BLaER1 treated with 17β-estradiol and CSF1 and Interleukin-3, amounts not matched to agents 10 nM and 100 nM (cell line): ENCODE measurements at regions not wholly inside any gene's neighbourhood (a gene's known extent, or its start where the extent isn't known, plus 50 kb on each side); places are given as distances from the start of the nearest gene placed in this dataset.

Experiments used
- H3K27ac ChIP-seq, 11 experiments: shearing (Covaris generic); formaldehyde crosslinking; 2 replicates each; pipeline ENCODE4 v1.8.1; 2022
- H3K27me3 ChIP-seq, 11 experiments: shearing (Covaris generic); formaldehyde crosslinking; 2 replicates each; pipeline ENCODE4 v1.8.1; 2022
- H3K36me3 ChIP-seq, 11 experiments: shearing (Covaris generic); formaldehyde crosslinking; 2 replicates each; pipeline ENCODE4 v1.8.1; 2022
- H3K4me1 ChIP-seq, 10 experiments: shearing (Covaris generic); formaldehyde crosslinking; 2 replicates each; pipeline ENCODE4 v1.8.1; 2022
- H3K4me2 ChIP-seq, 11 experiments: shearing (Covaris generic); formaldehyde crosslinking; 2 replicates each; pipeline ENCODE4 v1.8.1; 2022
- H3K4me3 ChIP-seq, 10 experiments: shearing (Covaris generic); formaldehyde crosslinking; 2 replicates each; pipeline ENCODE4 v1.8.1; 2022
- H3K9ac ChIP-seq, 11 experiments: shearing (Covaris generic); formaldehyde crosslinking; 2 replicates each; pipeline ENCODE4 v1.8.1; 2022
- H3K9me3 ChIP-seq, 11 experiments: shearing (Covaris generic); formaldehyde crosslinking; replicated peaks in 1 of 11; 2 replicates each; pipeline ENCODE4 v1.8.1; 2022
- H4K20me1 ChIP-seq, 11 experiments: shearing (Covaris generic); formaldehyde crosslinking; 2 replicates each; pipeline ENCODE4 v1.8.1; 2022
- Cebpa-rat ChIP-seq, 11 experiments: shearing (Covaris generic); IDR thresholded peaks; 2 replicates each; pipeline ENCODE4 v1.8.1; 2022

DNA sequence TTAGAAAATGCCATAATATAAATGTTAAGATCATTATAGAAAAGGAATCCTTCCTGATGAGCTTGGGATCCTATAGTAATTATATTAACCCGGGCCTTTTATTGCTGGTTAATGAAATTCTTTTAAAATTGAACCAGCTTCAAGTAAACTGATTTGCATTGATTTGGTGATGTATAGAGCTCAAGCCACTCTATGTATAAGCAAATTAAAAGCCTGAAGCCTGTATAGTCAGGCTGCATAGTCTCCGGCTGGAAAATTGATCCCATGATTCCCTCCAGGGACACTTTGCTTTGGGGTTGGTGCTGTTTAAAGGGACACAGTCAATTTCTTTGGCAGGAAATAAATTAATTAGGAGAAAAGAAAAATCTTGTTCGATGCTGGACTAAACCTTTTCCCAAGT, 199.1 kb downstream of the HERPUD2 start:
- H3K27me3 ChIP-seq = no peaks in the 10 kb centered on the region
- no peak overlapping the region for H3K4me3 ChIP-seq
- no peaks in the 10 kb centered on the region for H4K20me1 ChIP-seq
- no peaks in the 10 kb centered on the region for H3K36me3 ChIP-seq
- no peak overlapping the region for H3K9ac ChIP-seq
- H3K9me3 ChIP-seq = peaks cover 0 to 13% (median 0%) of the 10 kb centered on the region in 11 experiments; a peak in 1 of 22 replicates
- no peak for TF ChIP-seq Cebpa-rat (IDR thresholded peaks at IDR 0.05)
- H3K4me2 ChIP-seq = peak overlapping the region; percentile 27 to 71 (median 52); a peak in 16 of 22 replicates
- H3K4me1 ChIP-seq = peaks cover 19 to 49% (median 30%) of the 10 kb centered on the region in 10 experiments
- H3K27ac ChIP-seq = no peak overlapping the region

DNA sequence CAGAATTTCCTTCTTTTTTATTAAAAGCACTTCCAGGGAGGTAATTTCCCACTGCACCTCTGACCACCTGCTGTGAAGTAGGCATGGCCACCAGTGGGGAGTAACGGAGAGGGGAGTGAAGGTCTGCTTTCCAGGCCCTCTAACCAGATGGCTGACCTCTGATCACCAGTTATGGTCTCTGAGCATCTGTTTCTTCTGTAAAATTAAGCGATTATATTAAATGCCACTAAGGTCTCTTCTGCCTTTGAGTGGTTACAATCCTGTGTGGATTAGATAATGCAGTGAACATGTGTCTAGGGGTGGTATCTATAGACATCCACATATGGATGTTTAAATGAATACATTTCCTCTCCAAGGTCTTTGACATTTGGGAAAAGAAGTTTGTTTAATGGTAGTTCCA, 199.6 kb downstream of the HERPUD2 start:
- Histone ChIP-seq H3K4me1 (peaks cover 19 to 48% (median 30%) of the 10 kb centered on the region in 10 experiments), H4K20me1 (no peaks in the 10 kb centered on the region), H3K27me3 (no peaks in the 10 kb centered on the region), H3K9ac (no peak overlapping the region), H3K36me3 (no peaks in the 10 kb centered on the region), H3K9me3 (peaks cover 0 to 13% (median 0%) of the 10 kb centered on the region in 11 experiments; a peak in 1 of 22 replicates), H3K4me3 (no peak overlapping the region), H3K4me2 (no peak overlapping the region), H3K27ac (no peak overlapping the region)
- no peak for TF ChIP-seq Cebpa-rat (IDR thresholded peaks at IDR 0.05)

DNA sequence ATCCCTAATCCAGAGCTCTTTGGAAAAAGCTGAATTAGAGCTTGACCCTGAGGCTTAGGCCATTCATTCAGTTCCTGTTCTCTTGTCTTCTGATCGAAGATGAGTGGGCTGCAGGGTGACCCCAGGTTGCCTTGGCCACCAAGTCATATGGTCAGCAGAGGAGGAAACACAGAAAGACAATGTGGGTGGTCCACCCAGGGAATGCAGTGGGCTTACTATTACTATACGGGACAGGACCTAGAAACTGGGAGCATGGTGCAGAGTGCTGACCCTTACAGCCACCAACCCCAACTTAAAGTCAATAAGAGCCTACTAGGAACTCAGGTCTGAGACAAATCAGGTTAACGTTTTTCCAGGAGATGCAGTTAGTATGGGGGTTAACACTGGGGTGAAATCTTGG, 200.5 kb downstream of the HERPUD2 start:
- peaks cover 0 to 13% (median 0%) of the 10 kb centered on the region in 11 experiments; a peak in 1 of 22 replicates for H3K9me3 ChIP-seq
- H3K36me3 ChIP-seq = no peaks in the 10 kb centered on the region
- H3K9ac ChIP-seq = no peak overlapping the region
- no peak for TF ChIP-seq Cebpa-rat (IDR thresholded peaks at IDR 0.05)
- H3K4me1 ChIP-seq = peaks cover 19 to 38% (median 30%) of the 10 kb centered on the region in 10 experiments
- no peaks in the 10 kb centered on the region for H3K27me3 ChIP-seq
- H3K4me2 ChIP-seq = no peak overlapping the region
- no peaks in the 10 kb centered on the region for H4K20me1 ChIP-seq
- no peak overlapping the region for H3K4me3 ChIP-seq
- H3K27ac ChIP-seq = no peak overlapping the region

DNA sequence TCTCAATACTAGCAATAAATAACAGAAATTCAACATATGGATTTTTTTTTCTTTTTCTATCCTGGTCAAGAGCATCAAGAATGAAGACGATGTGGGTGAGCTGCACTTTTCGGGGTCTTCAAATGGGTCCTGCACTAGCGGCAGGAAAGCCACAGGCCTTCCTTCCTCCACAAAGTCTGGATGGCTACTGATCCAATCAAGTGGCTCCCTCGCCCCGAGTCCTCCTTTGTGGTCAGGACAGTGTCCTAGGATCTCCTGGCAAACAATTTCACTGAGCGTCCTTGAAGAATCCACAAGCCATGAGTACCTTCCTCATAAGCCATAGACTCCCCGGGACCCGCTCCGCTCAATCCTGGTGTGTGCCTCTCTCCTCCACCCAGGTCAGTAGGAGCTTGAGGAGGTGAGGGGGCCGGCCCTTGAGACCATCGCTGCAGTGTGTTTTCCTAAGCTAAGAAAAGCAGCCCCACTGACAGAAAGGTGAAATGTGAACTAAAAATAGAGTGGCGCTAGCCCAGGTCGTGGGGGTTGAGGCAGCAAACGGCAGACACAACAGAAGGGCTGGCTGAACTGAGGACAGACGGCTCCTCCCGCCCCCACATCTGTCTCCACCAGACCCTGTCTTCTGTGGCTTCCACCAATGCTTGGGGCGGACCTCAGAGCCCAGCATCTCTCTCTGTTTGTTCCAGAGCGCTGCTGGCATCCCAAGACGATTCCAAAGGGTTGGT, 202.3 kb downstream of the HERPUD2 start:
- H3K4me1 ChIP-seq = peaks cover 16 to 20% (median 18%) of the 10 kb centered on the region in 10 experiments
- H4K20me1 ChIP-seq = no peaks in the 10 kb centered on the region
- no peak overlapping the region for H3K27ac ChIP-seq
- no peak for TF ChIP-seq Cebpa-rat (IDR thresholded peaks at IDR 0.05)
- H3K9me3 ChIP-seq = peaks cover 0 to 10% (median 0%) of the 10 kb centered on the region in 11 experiments; a peak in 1 of 22 replicates
- no peak overlapping the region for H3K9ac ChIP-seq
- no peaks in the 10 kb centered on the region for H3K36me3 ChIP-seq
- no peaks in the 10 kb centered on the region for H3K27me3 ChIP-seq
- no peak overlapping the region for H3K4me3 ChIP-seq
- no peak overlapping the region for H3K4me2 ChIP-seq

DNA sequence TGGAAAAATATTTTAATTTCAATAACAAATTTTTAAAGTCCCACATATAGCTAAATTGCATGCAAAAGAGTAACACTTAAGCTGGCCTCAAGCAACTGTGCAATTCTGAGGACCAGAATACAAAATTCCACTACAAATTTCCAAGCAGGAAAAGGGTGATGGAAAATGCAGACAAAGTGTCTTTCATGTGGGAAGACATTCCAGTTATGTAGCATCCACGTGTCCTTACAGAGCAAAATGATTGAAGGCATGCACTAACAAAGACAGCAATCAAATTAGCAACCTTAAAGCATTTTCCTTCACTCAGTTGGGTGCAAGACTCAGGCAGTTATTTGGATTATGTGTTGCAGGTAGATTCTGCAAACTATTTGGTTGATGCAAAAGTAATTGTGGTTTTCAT, 203.7 kb downstream of the HERPUD2 start:
- Histone ChIP-seq H3K4me2 (no peak overlapping the region), H3K27me3 (no peaks in the 10 kb centered on the region), H3K4me3 (no peak overlapping the region), H3K9ac (no peak overlapping the region), H3K36me3 (no peaks in the 10 kb centered on the region), H3K4me1 (peaks cover 2 to 6% (median 4%) of the 10 kb centered on the region in 10 experiments; a peak in 19 of 20 replicates), H3K9me3 (0 out of 22 replicates have a peak, but pooled peaks cover 0 to 3% (median 0%) of the 10 kb centered on the region in 11 experiments), H4K20me1 (no peaks in the 10 kb centered on the region), H3K27ac (no peak overlapping the region)
- TF ChIP-seq Cebpa-rat (IDR thresholded peaks at IDR 0.05) = no peak

DNA sequence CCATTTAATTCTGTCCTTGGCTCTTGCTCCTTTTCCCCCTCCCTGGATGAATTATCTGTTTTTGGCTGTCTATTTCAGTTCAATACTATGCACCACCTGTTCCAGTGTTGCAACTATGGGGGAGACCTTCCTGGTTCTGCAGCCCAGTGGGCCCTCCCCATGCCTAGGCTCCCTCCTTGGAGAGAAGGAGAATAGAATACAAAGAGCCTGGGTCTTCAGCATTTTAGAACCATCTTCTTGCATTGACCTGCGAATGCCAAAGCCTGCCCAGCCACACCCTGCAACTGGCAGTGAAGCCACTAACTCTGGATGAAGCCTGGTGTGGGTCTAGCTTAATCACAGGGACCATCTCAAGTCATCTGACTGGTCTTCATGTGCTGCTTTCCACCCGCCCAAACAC, 207.1 kb downstream of the HERPUD2 start:
- Histone ChIP-seq H3K4me3 (no peak overlapping the region), H3K27ac (no peak overlapping the region), H4K20me1 (no peaks in the 10 kb centered on the region), H3K4me1 (no peaks in the 10 kb centered on the region), H3K36me3 (no peaks in the 10 kb centered on the region), H3K27me3 (no peaks in the 10 kb centered on the region), H3K9ac (no peak overlapping the region), H3K4me2 (no peak overlapping the region), H3K9me3 (no peaks in the 10 kb centered on the region)
- TF ChIP-seq Cebpa-rat (IDR thresholded peaks at IDR 0.05) = no peak

DNA sequence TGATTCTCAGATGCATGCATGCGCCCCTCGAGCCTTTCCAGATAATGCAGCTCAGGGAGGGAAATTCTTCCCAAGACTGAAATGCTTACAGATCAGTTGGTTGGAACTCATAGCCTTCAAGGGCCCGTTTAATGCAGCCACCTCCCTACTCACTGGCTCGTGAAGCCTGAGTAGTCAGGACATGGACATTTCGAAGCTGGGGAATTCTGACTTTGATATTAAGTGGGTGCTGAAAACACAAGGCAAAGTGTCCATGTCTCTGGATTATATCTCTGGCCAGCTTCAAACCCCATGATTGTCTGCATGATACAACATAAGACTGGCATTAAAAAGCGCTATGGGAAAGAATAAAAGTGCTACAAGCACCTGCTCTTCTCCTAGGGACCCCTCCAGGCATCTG, 207.5 kb downstream of the HERPUD2 start:
- no peak for TF ChIP-seq Cebpa-rat (IDR thresholded peaks at IDR 0.05)
- Histone ChIP-seq H3K9me3 (no peaks in the 10 kb centered on the region), H3K4me1 (no peaks in the 10 kb centered on the region), H3K36me3 (no peaks in the 10 kb centered on the region), H4K20me1 (no peaks in the 10 kb centered on the region), H3K27me3 (no peaks in the 10 kb centered on the region), H3K4me3 (no peak overlapping the region), H3K9ac (no peak overlapping the region), H3K4me2 (no peak overlapping the region), H3K27ac (no peak overlapping the region)

DNA sequence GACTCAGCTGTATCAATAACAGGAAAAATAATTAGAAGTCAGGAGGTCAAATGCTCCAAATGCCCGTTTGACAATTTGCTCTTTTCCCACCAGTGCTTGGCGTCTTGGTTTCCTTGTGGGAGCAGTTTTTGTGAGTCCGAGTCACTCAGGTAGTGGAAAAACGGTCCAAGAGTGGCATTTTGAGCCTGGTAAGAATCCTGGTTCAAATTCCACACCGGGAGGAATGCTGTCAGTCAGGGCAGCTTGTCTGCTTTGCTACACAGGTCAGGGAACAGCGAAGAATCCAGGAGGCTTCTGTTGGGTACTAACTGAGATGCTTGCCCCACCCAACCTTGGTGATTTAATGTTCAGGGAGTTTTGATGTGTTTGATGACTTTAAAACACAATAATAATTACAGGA, 209.5 kb downstream of the HERPUD2 start:
- Histone ChIP-seq H3K4me2 (no peak overlapping the region), H3K9ac (no peak overlapping the region), H3K4me3 (no peak overlapping the region), H3K36me3 (no peaks in the 10 kb centered on the region), H4K20me1 (no peaks in the 10 kb centered on the region), H3K27me3 (no peaks in the 10 kb centered on the region), H3K4me1 (no peaks in the 10 kb centered on the region), H3K27ac (no peak overlapping the region), H3K9me3 (no peaks in the 10 kb centered on the region)
- no peak for TF ChIP-seq Cebpa-rat (IDR thresholded peaks at IDR 0.05)

DNA sequence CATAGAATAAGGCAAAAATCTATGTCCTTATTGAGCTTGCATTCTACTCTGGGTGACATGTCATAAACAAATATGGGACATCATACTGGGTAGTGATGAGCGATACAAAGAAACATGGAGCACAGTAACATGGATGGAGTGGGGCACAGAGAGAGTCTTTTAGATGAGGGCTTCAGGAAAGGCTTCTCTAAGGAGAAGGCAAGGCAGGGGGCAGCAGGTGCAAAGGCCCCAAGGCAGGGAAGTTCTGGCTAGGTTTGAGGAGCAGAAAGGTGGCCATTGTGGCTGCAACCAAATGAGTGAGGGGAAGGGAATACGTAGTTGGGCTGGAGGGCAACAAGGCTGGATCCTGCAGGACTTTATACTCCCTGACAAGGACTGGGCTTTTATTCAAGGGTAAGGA, 211.4 kb downstream of the HERPUD2 start:
- TF ChIP-seq Cebpa-rat (IDR thresholded peaks at IDR 0.05) = no peak

DNA sequence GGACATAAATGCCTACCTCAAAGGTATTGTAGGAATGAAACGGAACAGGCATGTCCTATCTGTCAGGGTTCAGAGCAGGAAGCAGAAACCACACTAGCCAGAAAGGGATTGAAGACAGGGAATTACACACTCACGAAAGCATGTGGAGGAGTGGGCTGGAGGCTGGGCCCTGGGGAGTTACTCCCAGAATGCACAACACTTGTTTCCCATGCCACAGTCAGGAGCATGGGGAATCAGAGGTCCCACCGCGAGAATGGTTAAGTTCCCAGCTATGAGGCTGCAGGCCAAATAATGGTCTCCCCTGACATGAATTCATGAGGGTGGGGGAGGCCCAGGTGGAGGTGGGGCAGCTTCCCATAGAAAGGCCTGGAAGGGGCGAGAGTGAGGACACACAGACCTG, 212.7 kb downstream of the HERPUD2 start:
- no peak for TF ChIP-seq Cebpa-rat (IDR thresholded peaks at IDR 0.05)
- H3K9me3 ChIP-seq = peaks cover 7 to 16% (median 14%) of the 10 kb centered on the region in 11 experiments; a peak in 21 of 22 replicates
- H3K36me3 ChIP-seq = no peaks in the 10 kb centered on the region
- H3K27ac ChIP-seq = no peak overlapping the region
- no peaks in the 10 kb centered on the region for H3K27me3 ChIP-seq
- H3K4me2 ChIP-seq = no peak overlapping the region
- no peak overlapping the region for H3K9ac ChIP-seq
- no peaks in the 10 kb centered on the region for H4K20me1 ChIP-seq
- H3K4me1 ChIP-seq = peaks cover 0 to 5% (median 0%) of the 10 kb centered on the region in 10 experiments; a peak in 2 of 20 replicates
- no peak overlapping the region for H3K4me3 ChIP-seq

More for the DNA sequence above, 211.4 kb downstream of the HERPUD2 start:
- no peaks in the 10 kb centered on the region for H3K27me3 ChIP-seq
- H3K4me2 ChIP-seq = no peak overlapping the region
- peaks cover 0 to 4% (median 0%) of the 10 kb centered on the region in 10 experiments; a peak in 1 of 20 replicates for H3K4me1 ChIP-seq
- H3K9ac ChIP-seq = no peak overlapping the region
- no peaks in the 10 kb centered on the region for H4K20me1 ChIP-seq
- H3K9me3 ChIP-seq = peaks cover 0 to 3% (median under 1%) of the 10 kb centered on the region in 11 experiments; a peak in 7 of 22 replicates
- H3K27ac ChIP-seq = no peak overlapping the region
- H3K36me3 ChIP-seq = no peaks in the 10 kb centered on the region
- H3K4me3 ChIP-seq = no peak overlapping the region
